Muscle of leg (tissue), 3 donors: ENCODE measurements at regions not wholly inside any gene's neighbourhood (a gene's known extent, or its start where the extent isn't known, plus 50 kb on each side); places are given as distances from the start of the nearest gene placed in this dataset.

Experiments
- DNase-seq: peaks from one replicate; pipeline ENCODE4 v3.0.0; 2013
- H3K27ac ChIP-seq: one replicate; pipeline ENCODE4 v1.5.1; 2013; ENCODE audit warnings: mild to moderate bottlenecking, low read length, control low read depth
- H3K27me3 ChIP-seq: one replicate; pipeline ENCODE4 v1.6.1; 2013; ENCODE audit warnings: low read length; ENCODE audit not compliant: control insufficient read depth, insufficient read depth
- H3K36me3 ChIP-seq: one replicate; pipeline ENCODE4 v1.6.1; 2013; ENCODE audit warnings: low read length; ENCODE audit not compliant: control insufficient read depth, insufficient read depth
- H3K4me1 ChIP-seq: one replicate; pipeline ENCODE4 v1.6.1; 2013; ENCODE audit warnings: low read length; ENCODE audit not compliant: control insufficient read depth, insufficient read depth
- H3K4me3 ChIP-seq: one replicate; pipeline ENCODE4 v1.5.1; 2013; ENCODE audit warnings: low read length, control low read depth
- H3K9me3 ChIP-seq: replicated peaks from 2 replicates; pipeline ENCODE4 v1.6.1; 2013; ENCODE audit warnings: low read depth, low read length; ENCODE audit not compliant: control insufficient read depth
- WGBS: methylation state at CpG from one replicate; pipeline ENCODE4 v1.1.5; 2013; ENCODE audit warnings: missing lambda C conversion rate; ENCODE audit not compliant: insufficient coverage; 5-methylcytosine and 5-hydroxymethylcytosine counted together

GRCh38 chr6:85111481-85112011 is 338.3 kb upstream of the NT5E start:
- Histone ChIP-seq H3K4me1 (peaks cover 4% of the 10 kb centered on the region), H3K9me3 (no peaks in the 10 kb centered on the region), H3K27me3 (no peaks in the 10 kb centered on the region), H3K4me3 (no peak overlapping the region), H3K36me3 (no peaks in the 10 kb centered on the region), H3K27ac (no peak overlapping the region)
- no peak for DNase-seq
- WGBS = no CpG with 5 or more reads among the region's 8 CpGs

- Histone ChIP-seq H3K4me1 (peaks cover 4% of the 10 kb centered on the region), H3K36me3 (no peaks in the 10 kb centered on the region), H3K27me3 (no peaks in the 10 kb centered on the region), H3K9me3 (no peaks in the 10 kb centered on the region), H3K27ac (no peak overlapping the region), H3K4me3 (no peak overlapping the region)
- WGBS = no CpG with 5 or more reads among the region's 2 CpGs
- DNase-seq = no peak
These were observed 338.9 kb upstream of the NT5E start for GRCh38 chr6:85110943-85111342.

- Histone ChIP-seq H3K4me1 (no peaks in the 10 kb centered on the region), H3K27ac (no peak overlapping the region), H3K9me3 (no peaks in the 10 kb centered on the region), H3K36me3 (no peaks in the 10 kb centered on the region), H3K27me3 (no peaks in the 10 kb centered on the region), H3K4me3 (no peak overlapping the region)
- no CpG with 5 or more reads among the region's 1 CpG for WGBS
- DNase-seq = peak; percentile 29
These were observed 342.2 kb upstream of the NT5E start for GRCh38 chr6:85107701-85108100.

GRCh38 chr6:85096976-85097375 is 332.6 kb upstream of the TBX18 start:
- H3K36me3 ChIP-seq = no peaks in the 10 kb centered on the region
- DNase-seq = no peak
- H3K9me3 ChIP-seq = peaks cover 8% of the 10 kb centered on the region
- H3K4me3 ChIP-seq = no peak overlapping the region
- no peak overlapping the region for H3K27ac ChIP-seq
- H3K4me1 ChIP-seq = no peaks in the 10 kb centered on the region
- WGBS = 95% methylated on average over 4 of the region's 5 CpGs
- no peaks in the 10 kb centered on the region for H3K27me3 ChIP-seq

GRCh38 chr6:85092226-85092625 is 327.8 kb upstream of the TBX18 start:
- Histone ChIP-seq H3K27ac (no peak overlapping the region), H3K27me3 (no peaks in the 10 kb centered on the region), H3K9me3 (peaks cover 4% of the 10 kb centered on the region), H3K36me3 (no peaks in the 10 kb centered on the region), H3K4me3 (no peak overlapping the region), H3K4me1 (no peaks in the 10 kb centered on the region)
- DNase-seq = no peak
- WGBS = no CpG with 5 or more reads among the region's 1 CpG

GRCh38 chr6:85089255-85089654 is 324.9 kb upstream of the TBX18 start:
- 100% methylated on average over 1 of the region's 2 CpGs for WGBS
- Histone ChIP-seq H3K27me3 (no peaks in the 10 kb centered on the region), H3K4me1 (no peaks in the 10 kb centered on the region), H3K27ac (no peak overlapping the region), H3K36me3 (no peaks in the 10 kb centered on the region), H3K4me3 (no peak overlapping the region), H3K9me3 (no peaks in the 10 kb centered on the region)
- DNase-seq = no peak

GRCh38 chr6:85085875-85086274 is 321.5 kb upstream of the TBX18 start:
- Histone ChIP-seq H3K4me1 (no peaks in the 10 kb centered on the region), H3K27ac (no peak overlapping the region), H3K9me3 (no peaks in the 10 kb centered on the region), H3K4me3 (no peak overlapping the region), H3K27me3 (no peaks in the 10 kb centered on the region), H3K36me3 (no peaks in the 10 kb centered on the region)
- no peak for DNase-seq
- no CpG with 5 or more reads among the region's 2 CpGs for WGBS

- 40% methylated on average over 1 of the region's 1 CpG for WGBS
- Histone ChIP-seq H3K4me1 (no peaks in the 10 kb centered on the region), H3K27ac (no peak overlapping the region), H3K9me3 (no peaks in the 10 kb centered on the region), H3K36me3 (no peaks in the 10 kb centered on the region), H3K27me3 (no peaks in the 10 kb centered on the region), H3K4me3 (no peak overlapping the region)
- DNase-seq = peak; percentile 30
These were observed 316.7 kb upstream of the TBX18 start for GRCh38 chr6:85081102-85081501.

GRCh38 chr6:85079761-85080160 is 315.4 kb upstream of the TBX18 start:
- Histone ChIP-seq H3K4me3 (no peak overlapping the region), H3K27me3 (no peaks in the 10 kb centered on the region), H3K4me1 (no peaks in the 10 kb centered on the region), H3K9me3 (no peaks in the 10 kb centered on the region), H3K27ac (no peak overlapping the region), H3K36me3 (no peaks in the 10 kb centered on the region)
- DNase-seq = no peak
- WGBS = 83% methylated on average over 1 of the region's 3 CpGs

GRCh38 chr6:85078058-85078457 is 313.7 kb upstream of the TBX18 start:
- no peak overlapping the region for H3K27ac ChIP-seq
- H3K27me3 ChIP-seq = no peaks in the 10 kb centered on the region
- no CpG with 5 or more reads among the region's 3 CpGs for WGBS
- H3K36me3 ChIP-seq = no peaks in the 10 kb centered on the region
- H3K4me1 ChIP-seq = no peaks in the 10 kb centered on the region
- peak; percentile 29 for DNase-seq
- H3K4me3 ChIP-seq = no peak overlapping the region
- H3K9me3 ChIP-seq = no peaks in the 10 kb centered on the region

GRCh38 chr6:85077098-85077497 is 312.7 kb upstream of the TBX18 start:
- no peak overlapping the region for H3K4me3 ChIP-seq
- H3K9me3 ChIP-seq = no peaks in the 10 kb centered on the region

More at GRCh38 chr6:85077098-85077497, 312.7 kb upstream of the TBX18 start:
- no peaks in the 10 kb centered on the region for H3K4me1 ChIP-seq
- no CpG with 5 or more reads among the region's 1 CpG for WGBS
- no peak overlapping the region for H3K27ac ChIP-seq
- H3K27me3 ChIP-seq = no peaks in the 10 kb centered on the region
- H3K36me3 ChIP-seq = no peaks in the 10 kb centered on the region
- no peak for DNase-seq
